NCI-H524 treated with DMSO at 0.1 percent for 48 hours (cell line): ENCODE measurements at regions not wholly inside any gene's neighbourhood (a gene's known extent, or its start where the extent isn't known, plus 50 kb on each side); places are given as distances from the start of the nearest gene placed in this dataset.

Experiments used
- DNase-seq: peaks from one replicate; lab custom pipeline; 2025; lab: John Stamatoyannopoulos, UW

DNA sequence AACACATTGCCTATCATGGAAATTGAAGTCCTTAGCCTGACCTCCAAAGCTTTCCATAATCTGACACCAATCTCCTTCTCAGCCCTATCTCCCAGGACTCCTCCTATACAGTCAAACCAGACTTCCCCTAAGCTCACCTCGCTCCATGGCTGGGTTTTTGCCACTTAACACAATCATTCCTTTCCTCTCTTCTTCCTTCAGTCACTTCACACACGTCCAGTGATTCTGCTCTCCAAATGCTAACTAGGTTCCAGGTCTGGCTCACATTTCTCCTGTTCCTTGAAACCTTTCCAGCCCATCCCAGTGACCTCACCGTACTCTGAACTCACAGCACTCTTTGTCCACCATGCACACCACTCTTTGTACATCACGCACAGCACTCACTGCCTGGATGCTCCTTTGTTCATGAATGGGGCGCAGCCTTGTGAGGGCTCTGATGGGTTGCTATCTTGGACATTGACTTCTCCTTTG, 98.4 kb downstream of the GLUL start:
- DNase-seq: no peak

DNA sequence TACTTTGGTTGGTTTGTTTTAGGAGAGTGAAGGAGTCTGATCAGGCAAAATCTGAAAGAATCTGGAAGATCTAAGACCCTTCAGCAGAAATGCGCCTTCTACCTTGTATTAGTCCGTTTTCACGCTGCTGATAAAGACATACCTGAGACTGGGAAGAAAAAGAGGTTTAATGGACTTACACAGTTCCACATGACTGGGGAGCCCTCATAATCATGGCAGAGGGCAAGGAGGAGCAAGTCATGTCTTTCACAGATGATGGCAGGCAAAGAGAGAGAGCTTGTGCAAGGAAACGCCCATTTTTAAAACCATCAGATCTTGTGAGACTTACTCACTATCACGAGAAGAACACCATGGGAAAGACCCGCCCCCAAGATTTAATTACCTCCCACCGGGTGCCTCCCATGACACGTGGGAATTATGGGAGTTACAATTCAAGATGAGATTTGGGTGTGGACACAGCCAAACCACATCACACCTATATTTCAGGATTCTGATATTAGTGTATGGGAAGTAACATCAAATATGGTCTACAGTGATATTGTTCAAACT, 99.3 kb downstream of the GLUL start:
- no peak for DNase-seq

DNA sequence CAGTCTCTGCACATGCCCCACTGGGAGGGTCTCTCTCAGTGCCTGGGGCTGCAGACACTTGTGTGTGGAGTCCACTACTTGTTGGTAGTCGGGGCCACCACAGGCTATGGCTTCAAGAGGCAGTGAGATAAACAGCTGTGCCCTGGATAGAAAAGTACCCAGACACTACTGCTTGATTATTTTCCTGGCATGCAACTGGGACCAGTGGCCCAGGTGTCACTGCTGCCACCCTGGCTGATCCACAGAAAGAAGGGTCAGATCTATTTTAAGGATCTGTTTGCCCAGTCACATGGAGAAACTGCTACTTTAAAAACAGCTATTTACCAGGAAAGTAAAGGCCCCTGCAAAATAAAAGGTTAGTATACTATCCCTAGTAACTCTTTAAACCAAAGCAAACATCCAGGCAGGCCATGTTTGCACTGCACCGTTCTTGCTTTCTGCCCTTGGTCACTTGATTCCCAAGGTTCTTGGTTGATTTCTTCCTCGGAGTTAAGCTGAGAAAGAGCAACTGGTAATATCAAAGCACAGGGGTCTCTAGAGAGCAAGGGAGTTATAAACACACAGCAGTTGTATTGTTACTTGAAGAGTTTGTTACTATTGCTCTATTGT, 99.9 kb downstream of the GLUL start:
- DNase-seq: no peak

DNA sequence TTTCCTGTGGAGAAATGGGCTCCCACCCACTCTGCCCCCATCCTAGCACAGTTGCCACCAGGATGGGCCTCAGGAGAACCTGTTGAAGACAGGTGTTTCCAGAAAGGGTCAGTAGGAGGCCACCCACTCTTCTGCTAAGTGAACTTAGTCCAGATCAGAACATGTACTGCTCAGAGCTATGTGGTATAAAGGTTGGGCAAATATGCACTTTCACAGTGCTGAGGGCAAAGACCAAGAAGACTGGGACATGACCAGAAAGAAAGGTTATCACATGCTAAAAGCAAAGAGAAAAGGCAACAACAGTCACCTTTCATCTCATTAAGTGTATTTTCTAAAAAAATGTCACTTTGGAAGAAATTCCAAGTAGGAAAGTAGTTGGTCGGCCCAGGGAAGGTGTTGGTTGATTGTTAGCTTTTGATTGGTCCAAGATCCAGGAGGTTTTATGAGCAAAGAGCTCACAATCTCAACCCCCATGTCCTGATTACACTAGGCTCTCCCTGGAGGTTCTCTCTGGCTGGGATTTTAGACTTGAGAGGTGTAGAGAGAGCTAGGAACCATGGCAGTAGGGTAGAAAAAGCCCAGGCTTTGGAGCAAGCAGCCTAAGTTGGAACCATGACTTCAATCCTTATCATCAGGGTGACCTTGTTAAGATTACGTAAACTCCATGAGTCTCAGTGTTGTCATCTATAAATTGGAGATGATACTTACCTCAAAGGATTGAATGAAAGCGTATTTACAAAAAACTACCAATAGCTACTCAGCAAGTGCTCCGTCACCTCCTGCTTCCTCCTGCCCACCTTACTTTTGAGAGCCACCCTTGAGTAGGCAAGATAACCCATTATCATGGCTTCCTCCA, 102.6 kb downstream of the GLUL start:
- no peak for DNase-seq

DNA sequence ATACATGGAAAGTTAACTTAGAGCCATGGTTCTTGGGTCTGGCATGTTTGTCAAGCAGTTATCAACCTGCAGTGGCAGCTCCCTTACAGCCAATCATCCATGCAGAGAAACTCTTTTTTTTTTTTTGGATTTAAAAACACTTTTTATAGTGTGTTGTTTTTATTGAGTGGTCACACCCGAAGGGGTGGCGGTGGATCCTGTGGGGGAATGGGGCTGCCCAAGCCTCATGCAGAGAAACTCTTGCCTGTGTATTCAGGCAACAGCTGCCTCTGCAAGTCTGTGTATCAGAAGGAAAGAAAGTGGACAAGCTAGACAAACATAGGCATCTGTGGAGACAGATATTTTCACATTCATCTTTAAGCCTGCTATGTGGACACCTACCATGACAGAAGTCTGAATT, 104.8 kb downstream of the GLUL start:
- DNase-seq: no peak

DNA sequence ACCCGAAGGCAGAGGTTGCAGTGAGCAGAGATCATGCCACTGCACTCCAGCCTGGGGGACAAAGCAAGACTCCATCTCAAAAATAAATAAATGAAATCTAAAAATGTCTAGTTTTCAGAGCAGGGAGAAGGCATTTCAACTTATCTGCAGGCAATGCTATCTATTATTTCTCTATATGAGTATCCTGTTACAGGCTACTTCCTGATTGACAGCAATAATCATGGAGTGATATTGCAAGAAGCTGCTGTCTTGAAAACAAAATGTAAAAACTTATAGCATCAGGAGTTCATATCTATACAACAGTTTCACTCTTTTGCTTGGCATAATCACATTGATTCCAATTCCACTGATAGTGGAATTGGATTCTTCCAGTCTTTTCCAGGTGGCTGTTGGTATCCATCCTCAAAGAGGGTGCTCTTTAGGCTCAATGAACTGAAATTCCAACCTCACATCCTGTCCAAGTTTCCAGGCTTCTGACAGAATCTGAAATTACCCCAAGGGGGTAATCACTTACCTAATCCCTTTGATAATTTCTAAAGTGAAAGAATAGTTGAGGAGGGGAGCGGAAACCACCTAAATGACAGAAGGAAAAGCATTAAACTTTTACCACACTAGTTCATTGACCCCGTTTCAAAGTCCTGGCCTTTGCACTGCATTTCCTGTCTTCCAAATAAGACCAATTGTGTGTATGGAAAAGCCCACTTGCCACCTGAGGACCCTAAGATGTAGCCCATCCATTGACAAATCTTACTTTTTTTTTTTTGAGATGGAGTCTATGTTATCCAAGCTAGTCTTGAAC, 107.6 kb downstream of the GLUL start:
- no peak for DNase-seq

DNA sequence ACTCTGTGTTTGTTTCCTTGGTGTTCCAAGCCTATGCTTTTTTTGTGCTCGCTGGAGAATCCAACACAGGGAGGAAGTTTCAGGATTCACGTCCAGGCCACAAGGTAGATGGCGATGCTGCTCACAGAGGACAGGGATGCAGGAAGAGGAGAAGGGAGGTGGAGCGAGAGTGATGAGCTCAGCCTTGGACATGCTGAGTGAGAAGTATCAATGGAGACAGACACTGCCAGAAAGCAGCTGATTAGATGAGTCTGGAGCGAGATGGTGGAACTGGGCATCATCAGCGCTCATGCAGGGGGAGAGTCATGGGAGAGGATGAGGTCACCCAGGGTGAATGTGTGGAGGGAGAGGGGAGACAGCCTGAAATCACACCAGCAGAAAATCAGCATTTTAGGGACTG, 110.0 kb downstream of the GLUL start:
- no peak for DNase-seq

DNA sequence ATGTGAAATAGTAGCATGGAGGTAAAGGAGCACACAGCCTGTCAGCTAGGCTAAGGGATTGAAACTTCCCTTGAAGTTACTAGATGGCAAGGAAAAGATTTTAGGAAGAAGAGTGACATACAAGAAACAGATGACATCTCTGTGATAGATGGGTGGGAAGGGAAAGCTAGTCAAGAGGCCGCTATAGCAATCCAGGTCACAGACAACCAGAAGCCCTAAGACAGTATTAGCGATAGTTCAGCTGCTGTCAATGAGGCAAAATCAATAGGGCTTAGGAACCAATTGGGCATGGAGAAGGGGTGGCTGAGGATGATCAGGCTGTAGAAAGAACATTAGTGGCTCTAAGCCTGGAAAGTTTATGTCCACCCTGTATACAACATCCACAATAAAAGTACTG, 111.1 kb downstream of the GLUL start:
- DNase-seq: peak; percentile 16

DNA sequence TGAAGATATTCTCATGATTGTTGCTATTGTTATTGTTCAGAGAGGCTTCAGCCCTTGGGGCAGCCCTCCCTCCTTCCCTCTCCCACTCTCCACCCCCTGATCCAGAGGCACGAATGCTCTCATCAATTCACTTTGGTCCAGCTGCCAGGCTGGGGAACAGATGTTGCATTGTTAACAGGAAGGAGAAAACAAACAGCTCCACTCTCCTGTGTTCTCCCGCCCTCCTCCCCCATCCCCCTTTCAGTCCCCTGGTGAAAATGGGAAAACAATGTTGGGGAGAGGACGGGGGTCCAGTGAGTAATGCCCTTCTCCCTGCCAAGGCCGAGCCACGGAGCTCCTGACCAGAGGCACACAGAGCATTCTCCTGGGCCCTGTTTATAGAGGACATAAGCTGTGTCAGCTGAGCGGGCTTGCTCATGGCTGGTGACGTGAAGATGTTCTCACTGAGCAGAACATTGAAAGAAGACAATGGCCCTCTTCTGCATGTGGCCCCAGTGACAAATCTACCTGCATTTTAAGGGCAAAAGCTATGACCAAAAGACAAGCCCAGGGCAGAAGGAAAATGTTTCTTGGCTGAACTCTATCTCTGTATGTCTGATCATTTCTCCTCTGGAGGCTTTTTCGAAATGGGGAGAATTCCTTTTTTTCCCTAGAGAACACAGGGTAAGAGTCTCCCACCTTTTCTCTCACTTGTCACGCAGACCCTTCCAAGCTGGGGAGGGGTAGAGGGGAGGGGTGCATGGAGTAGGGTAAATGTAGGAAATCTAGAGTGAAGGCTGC, 111.7 kb downstream of the GLUL start:
- DNase-seq: peak; percentile 54

DNA sequence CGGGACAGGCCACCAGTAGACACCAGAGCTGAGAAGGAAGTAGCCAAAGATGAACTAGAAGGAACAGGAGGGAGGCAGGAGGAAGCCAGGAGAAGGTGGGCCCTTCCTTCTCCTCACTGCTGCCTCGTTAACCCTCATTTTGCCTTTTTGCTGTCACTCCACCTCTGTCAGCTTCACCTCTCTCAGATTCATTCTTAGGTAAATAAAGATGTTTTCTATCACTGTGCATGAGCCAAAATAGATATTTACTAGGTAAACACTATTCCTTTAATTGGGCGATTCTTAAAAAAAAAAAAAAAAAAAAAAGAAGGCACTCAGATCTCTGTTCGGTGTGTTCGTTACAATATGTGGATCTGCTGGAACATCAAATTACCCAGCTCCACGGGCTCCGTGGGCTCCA, 112.3 kb downstream of the GLUL start:
- DNase-seq: no peak

DNA sequence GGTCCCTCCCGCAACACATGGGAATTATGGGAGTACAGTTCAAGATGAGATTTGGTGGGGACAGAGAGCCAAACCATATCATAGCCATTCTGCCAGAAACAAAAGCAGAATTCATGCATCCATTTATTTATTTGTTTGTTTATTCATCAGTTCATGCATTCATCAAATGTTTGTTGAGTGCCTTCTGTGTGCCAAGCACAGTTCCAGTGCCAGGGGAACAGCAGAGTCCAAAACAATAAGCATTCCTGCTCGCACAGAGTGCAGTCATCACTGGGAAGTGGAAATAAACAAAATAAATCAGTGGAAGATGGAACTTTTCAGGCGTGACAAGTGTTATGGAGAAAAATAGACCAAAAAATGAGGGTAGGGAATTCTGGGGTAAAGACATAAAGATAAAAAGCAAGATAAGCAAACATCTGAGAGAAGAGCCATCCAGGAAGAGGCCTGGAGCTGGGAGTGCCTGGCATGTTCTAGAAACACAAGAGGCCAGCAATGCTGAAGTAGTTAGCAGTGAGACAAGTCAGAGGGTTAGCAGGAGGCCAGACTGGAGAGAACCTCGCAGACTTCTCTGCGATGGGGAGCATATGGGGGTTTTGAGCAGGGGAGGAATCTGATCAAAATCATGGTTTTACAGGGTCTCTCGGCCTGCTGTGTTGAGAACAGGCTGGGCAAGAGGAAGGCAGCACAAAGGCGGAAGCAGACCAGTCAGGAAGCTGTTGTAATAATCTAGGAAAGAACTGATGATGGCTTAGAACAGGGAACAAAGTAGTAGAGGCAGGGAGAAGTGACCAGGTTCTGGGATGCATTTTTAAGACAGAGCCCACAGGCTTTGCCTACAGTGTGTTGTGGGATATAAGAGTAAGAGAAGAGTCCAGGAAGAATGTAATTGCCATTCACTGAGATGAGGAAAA, 113.2 kb downstream of the GLUL start:
- DNase-seq: no peak

DNA sequence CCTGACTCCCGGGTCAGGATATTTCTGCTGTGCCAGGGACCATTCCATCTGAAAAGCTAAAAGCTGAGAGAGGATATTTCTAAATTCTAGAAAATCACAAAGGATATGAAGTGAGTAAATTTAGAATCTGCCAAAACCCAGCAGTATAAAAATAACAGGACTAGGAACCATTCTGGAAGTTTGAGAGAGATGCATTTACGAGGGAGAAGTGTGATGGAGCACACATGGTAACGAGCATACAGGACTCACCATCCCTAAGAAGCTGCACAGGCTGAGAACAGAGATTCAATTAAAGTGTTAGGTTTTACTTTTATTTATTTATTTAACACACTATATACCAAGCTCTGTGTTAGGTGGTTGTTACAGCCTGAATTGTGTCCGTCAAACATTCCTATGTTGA, 116.3 kb downstream of the GLUL start:
- no peak for DNase-seq

DNA sequence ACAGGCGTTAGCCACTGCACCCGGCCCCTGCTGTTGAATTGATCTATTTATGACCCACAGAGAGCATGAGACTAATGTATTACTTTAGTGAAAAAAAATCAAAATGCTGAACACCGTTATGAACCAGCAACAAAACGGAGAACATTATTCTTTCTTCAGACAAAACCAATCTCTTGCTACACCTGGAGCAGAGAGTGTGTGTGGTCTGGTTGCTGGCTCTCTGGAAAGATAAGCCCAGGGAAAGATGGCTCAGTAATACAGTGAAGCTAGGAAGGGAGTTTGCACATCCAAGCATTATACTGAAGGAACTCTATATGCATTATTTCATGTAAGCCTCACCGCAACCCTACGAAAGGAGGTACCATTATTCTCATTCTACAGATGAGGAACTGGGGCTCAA, 117.0 kb downstream of the GLUL start:
- no peak for DNase-seq

DNA sequence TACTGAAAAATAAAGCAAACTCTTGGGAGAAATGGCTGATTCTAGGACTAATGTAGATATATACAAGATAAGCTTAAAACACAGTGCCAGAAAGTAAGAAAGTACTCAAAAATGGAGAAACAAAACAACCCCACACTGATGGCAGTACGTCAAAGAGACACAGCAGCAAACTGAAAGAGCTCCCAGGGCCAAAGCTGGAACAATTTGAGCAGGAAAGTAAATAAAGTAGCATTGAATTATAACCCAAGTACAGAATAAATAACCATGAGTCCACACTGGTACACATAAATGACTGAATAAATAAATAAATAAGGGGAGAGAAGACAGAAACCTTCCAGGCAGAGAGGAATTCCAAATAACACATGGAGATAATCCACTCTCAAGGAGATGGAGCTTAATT, 120.9 kb downstream of the GLUL start:
- no peak for DNase-seq

DNA sequence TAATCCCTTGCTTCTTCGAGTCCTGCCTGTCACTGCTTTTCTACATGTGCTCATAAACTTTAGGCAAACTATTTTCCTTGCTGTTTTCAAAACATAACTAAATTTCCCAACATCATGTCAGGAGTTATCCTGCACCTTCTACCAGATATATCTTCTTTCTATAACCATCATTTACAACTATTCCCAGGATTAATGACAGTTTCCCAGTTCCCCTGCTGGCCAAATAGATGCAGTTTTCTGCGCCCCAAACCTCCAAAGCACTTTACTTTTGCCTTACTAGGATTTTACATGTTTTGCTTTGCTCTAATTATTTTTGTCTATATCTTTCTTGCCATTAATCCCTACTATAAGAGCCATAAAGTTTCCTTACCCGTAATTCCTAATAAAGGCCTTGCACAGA, 122.5 kb downstream of the GLUL start:
- no peak for DNase-seq

DNA sequence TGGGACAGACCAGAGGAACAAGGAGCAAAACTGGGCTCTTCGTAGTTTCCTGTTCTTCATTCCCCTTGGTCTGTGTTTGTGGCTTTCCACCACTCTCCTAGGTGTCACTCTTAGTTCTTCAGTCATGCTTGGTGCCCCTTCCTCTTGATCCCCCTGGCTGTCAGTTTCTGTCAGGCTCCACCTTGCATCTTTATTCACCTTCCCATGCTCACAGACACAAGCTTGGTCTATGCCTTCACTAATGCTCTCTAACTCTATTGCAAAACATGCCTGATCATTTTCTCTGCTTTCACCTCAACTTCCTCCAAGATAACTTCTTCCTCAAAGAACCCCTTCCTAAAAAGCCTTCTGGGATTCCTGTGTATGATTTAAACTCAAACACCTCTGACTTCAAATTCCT, 122.9 kb downstream of the GLUL start:
- no peak for DNase-seq

DNA sequence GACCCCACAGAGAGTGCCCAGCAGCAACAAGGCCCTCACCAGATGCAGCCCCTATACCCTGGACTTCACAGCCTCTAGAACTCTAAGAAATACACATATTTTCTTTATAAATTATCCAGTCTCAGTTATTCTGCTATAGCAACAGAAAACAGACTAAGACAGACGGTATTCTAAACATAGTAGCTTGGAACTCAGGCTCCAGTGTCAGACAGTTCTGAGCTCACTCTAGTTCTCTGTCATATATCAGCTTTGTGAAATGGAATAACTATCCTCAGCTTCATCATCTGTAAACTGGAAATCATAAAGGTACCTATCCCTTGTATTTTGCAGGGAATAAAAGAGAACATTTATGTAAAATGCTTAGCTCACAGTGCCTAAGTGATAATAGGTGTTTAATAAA, 127.4 kb downstream of the GLUL start:
- DNase-seq: no peak

DNA sequence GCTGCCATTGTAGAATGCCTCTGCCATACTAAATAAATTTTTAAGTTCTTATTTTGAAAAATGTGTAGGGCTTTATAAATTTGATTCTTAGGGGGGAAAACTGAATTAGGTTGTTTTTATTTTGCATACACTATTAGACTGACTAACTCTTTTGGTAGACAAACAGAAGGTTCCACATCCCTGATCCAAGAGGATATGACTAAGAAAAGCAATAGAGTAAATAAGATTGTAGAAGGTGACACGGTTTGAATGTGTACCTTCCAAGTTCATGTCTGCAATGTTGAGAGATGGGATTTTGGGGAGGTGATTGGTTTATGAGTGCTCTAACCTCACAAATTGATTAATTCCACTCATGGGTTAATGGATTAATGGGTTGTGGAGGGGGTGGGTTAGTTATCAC, 127.9 kb downstream of the GLUL start:
- no peak for DNase-seq

DNA sequence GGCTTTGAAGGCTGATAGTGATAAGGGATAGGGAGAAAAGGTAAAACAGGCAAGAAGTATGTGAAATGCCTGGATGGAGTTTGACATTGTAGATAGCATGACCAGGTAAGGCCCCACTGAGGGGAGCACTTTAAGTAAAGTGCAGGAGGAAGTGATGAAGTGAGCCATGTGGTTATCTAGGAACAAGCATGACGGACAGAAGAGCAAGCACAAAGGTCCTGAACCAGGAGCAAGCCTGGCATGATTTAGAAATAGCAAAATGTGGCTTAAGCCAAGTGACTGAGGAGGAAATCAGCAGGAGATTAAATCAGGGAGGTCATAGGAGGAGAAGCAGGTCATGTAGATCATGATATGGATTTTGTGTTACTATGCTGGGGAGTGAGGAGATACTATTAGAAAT, 129.2 kb downstream of the GLUL start:
- no peak for DNase-seq

DNA sequence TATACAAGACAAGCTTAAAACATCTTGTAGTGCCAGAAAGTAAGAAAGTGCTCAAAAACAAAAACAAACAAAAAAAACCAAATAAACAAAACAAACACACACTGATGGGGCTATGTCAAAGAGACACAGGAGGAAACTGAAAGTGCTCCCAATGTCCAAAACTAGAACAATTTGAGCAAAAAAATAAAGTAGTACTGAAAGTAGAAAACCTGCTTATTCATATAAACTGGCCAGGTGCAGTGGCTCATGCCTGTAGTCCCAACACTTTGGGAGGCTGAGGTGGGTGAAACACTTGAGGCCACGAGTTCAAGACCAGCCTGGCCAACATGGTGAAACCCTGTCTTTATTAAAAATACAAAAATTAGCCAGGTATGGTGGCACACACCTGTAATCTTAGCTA, 129.9 kb downstream of the GLUL start:
- no peak for DNase-seq

DNA sequence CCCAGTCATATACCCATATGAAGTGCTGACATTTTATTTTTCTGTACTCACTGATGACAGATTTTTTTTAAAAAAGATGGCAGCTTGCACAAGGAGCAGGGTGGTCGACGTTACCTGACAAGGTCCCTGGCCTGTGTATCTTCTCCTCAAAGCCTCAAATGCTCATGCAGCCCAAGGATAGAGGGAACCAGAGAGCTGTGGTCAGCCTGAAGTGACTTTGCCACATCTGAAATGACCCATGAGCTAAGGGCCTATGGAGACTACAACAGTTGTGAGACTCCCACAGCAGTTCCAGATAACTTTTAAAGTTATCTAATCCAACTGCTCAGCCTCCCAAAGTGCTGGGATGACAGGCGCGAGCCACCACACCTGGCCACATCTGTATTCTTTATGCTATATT, 131.1 kb downstream of the GLUL start:
- DNase-seq: no peak
